SU-DHL-6 (cell line): ENCODE measurements at regions not wholly inside any gene's neighbourhood (a gene's known extent, or its start where the extent isn't known, plus 50 kb on each side); places are given as distances from the start of the nearest gene placed in this dataset.

Experiments
- EZH2phosphoT487 ChIP-seq: fragments of 200-600 bp; sonication (generic), shearing (Covaris generic); conservative IDR thresholded peaks from 2 replicates; pipeline ENCODE4 v1.6.1; 2018; ENCODE audit warnings: mild to moderate bottlenecking, antibody characterized with exemption, low read length, moderate library complexity, mixed read lengths
- TF ChIP-seq, protein P1 (sequence below): fragments of 200-600 bp; sonication (generic); IDR thresholded peaks from one replicate; pipeline ENCODE4 v1.5.1; 2017; ENCODE audit warnings: antibody characterized with exemption, mild to moderate bottlenecking, low read length, moderate library complexity; ENCODE audit not compliant: insufficient read depth, poor library complexity, severe bottlenecking

DNA sequence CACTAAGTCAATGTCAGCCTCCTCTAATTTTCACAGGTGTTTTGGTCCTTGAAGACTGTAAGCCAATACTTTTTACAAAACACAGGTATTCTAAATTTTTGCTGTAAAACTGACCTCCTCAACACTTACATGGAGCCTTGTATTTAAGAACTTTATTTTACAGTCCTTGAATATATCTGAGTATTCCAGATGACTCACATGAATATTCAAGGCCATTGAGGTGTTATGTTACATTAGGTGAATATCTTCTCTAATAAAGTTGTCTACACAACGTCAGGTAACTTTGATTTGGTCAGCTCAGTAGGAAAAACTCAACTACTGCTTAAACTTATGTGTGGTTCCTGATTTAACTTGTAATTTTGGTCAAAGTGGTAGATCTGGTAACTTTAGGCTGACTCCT lies 254.2 kb downstream of the OLFM3 start:
- TF ChIP-seq, protein P1, sequence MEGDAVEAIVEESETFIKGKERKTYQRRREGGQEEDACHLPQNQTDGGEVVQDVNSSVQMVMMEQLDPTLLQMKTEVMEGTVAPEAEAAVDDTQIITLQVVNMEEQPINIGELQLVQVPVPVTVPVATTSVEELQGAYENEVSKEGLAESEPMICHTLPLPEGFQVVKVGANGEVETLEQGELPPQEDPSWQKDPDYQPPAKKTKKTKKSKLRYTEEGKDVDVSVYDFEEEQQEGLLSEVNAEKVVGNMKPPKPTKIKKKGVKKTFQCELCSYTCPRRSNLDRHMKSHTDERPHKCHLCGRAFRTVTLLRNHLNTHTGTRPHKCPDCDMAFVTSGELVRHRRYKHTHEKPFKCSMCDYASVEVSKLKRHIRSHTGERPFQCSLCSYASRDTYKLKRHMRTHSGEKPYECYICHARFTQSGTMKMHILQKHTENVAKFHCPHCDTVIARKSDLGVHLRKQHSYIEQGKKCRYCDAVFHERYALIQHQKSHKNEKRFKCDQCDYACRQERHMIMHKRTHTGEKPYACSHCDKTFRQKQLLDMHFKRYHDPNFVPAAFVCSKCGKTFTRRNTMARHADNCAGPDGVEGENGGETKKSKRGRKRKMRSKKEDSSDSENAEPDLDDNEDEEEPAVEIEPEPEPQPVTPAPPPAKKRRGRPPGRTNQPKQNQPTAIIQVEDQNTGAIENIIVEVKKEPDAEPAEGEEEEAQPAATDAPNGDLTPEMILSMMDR: no peak
- TF ChIP-seq EZH2phosphoT487: no peak
